K562 (cell line): ENCODE measurements at regions not wholly inside any gene's neighbourhood (a gene's known extent, or its start where the extent isn't known, plus 50 kb on each side); places are given as distances from the start of the nearest gene placed in this dataset.

Source experiments
- ATAC-seq: fragments of 200-7000 bp; cut with Tn5 transposase; 3 replicates; pipeline ENCODE4 v1.9.1; 2020; ENCODE audit warnings: moderate library complexity
- BruUV-seq: library from RNA; stranded (reverse); fragments of 400-500 nt; replicated peaks from 2 replicates; lab custom pipeline; 2021; lab: Mats Ljungman, UMichigan
- CTCF ChIA-PET: fragments of 300-600 bp; formaldehyde crosslinking; extraction: SDS; loops from one replicate; lab custom pipeline; 2021; ENCODE audit warnings: low intra/inter-chr PET ratio; lab: Yijun Ruan, JAX
- POLR2A ChIA-PET: fragments of 300-600, 350-650 bp; sonication (Branson Sonifier 250); formaldehyde crosslinking; extraction: SDS; loops from one replicate; lab custom pipeline; 2021; ENCODE audit warnings: antibody characterized with exemption, inconsistent platforms; lab: Yijun Ruan, JAX
- DNase-seq, 4 experiments: peaks; one replicate each; pipeline versions ENCODE4 v3.0.0 to v3.0.0-alpha.2; 2011 to 2018; ENCODE audit warnings: low spot score in 3 of 4, mixed read lengths in 3 of 4; ENCODE audit errors: extremely low read depth in 1 of 4
- FAIRE-seq: peaks from 2 replicates; lab custom pipeline; 2011; peaks lifted over from hg19 to GRCh38; lab: Jason Lieb, UNC
- H2AFZ ChIP-seq: 2 replicates; pipeline ENCODE4 v1.6.0; 2011; ENCODE audit warnings: low read depth, low read length, control low read depth, inconsistent platforms
- H3K27ac ChIP-seq: fragments of 200-600 bp; 3 replicates; pipeline ENCODE4 v1.8.0; 2011; ENCODE audit warnings: low read depth, mild to moderate bottlenecking, control low read depth, inconsistent platforms, low read length, moderate library complexity, mixed read lengths; ENCODE audit errors: extremely low read depth
- H3K27me3 ChIP-seq, 2 experiments: fragments of 300-600 bp in 1 of 2; 2 replicates in 1 of 2; 3 replicates in 1 of 2; pipeline versions ENCODE4 v1.6.0 to v1.8.0; 2011; ENCODE audit warnings: inconsistent platforms in 2 of 2, low read length in 2 of 2, mild to moderate bottlenecking in 1 of 2, mixed read lengths in 1 of 2, moderate library complexity in 1 of 2; ENCODE audit not compliant: control insufficient read depth in 2 of 2, insufficient read depth in 2 of 2
- H3K36me3 ChIP-seq: fragments of 300-600 bp; 3 replicates; pipeline ENCODE4 v1.8.0; 2011; ENCODE audit warnings: mild to moderate bottlenecking, low read length, inconsistent platforms; ENCODE audit not compliant: control insufficient read depth, insufficient read depth
- H3K4me1 ChIP-seq, 2 experiments: fragments of 200-600 bp in 1 of 2; replicated peaks in 1 of 2; 2 replicates in 1 of 2; 3 replicates in 1 of 2; pipeline versions ENCODE4 v1.5.1 to v1.8.0; 2011; ENCODE audit warnings: inconsistent platforms in 2 of 2, low read length in 2 of 2, mild to moderate bottlenecking in 1 of 2, mixed read lengths in 1 of 2, moderate library complexity in 1 of 2; ENCODE audit not compliant: control insufficient read depth in 2 of 2, insufficient read depth in 2 of 2
- H3K4me2 ChIP-seq: 2 replicates; pipeline ENCODE4 v1.6.1; 2011; ENCODE audit warnings: low read length, control low read depth, inconsistent platforms, mixed read lengths; ENCODE audit not compliant: insufficient read depth
- H3K4me3 ChIP-seq: fragments of 200-600 bp; sonication (generic), shearing (Covaris generic); 2 replicates; pipeline ENCODE4 v1.5.1; 2016; ENCODE audit warnings: control low read depth, inconsistent platforms
- H3K79me2 ChIP-seq: fragments of 200-600 bp; 3 replicates; pipeline ENCODE4 v1.8.0; 2011; ENCODE audit warnings: low read length, inconsistent platforms; ENCODE audit not compliant: control insufficient read depth, insufficient read depth
- H3K9ac ChIP-seq, 2 experiments: 2 replicates each; pipeline versions ENCODE4 v1.6.0 to v1.6.1; 2011; ENCODE audit warnings: low read depth in 2 of 2, low read length in 2 of 2, control low read depth in 1 of 2, inconsistent platforms in 1 of 2, mild to moderate bottlenecking in 1 of 2, mixed read lengths in 1 of 2; ENCODE audit not compliant: insufficient read depth in 1 of 2
- H3K9me1 ChIP-seq: one replicate; pipeline ENCODE4 v1.6.0; 2011; ENCODE audit warnings: inconsistent platforms, mild to moderate bottlenecking, low read length, moderate library complexity; ENCODE audit not compliant: control insufficient read depth, insufficient read depth
- H3K9me3 ChIP-seq: replicated peaks from 2 replicates; pipeline ENCODE4 v1.5.1; 2011; ENCODE audit warnings: low read depth, low read length, inconsistent platforms; ENCODE audit not compliant: control insufficient read depth, insufficient read depth
- H4K20me1 ChIP-seq: replicated peaks from 2 replicates; pipeline ENCODE4 v1.6.1; 2011; ENCODE audit warnings: low read length, inconsistent platforms, mixed read lengths; ENCODE audit not compliant: control insufficient read depth, insufficient read depth
- HEY1 ChIP-seq: fragments of 250-450 bp; sonication (Bioruptor Pico); IDR thresholded peaks from 2 replicates; pipeline ENCODE4 v1.5.0; 2020; ENCODE audit warnings: mild to moderate bottlenecking, moderate library complexity, borderline replicate concordance
- STAG1 ChIP-seq: sonication (generic); formaldehyde crosslinking; IDR thresholded peaks from 2 replicates; pipeline ENCODE4 v1.5.0; 2020; ENCODE audit warnings: missing genetic modification reagents, borderline replicate concordance
- TAF15 ChIP-seq: fragments of 200-400 bp; formaldehyde crosslinking; IDR thresholded peaks from 2 replicates; pipeline ENCODE4 v1.6.1; 2017; ENCODE audit warnings: mild to moderate bottlenecking, low read depth, low read length, moderate library complexity
- XRCC4 ChIP-seq: IDR thresholded peaks from one replicate; pipeline ENCODE4 v1.6.1; 2011; ENCODE audit not compliant: insufficient read depth, insufficient read length; ENCODE audit errors: extremely low read depth
- WGBS: fragments of 100-300 bp; shearing (Covaris generic); methylation state at CpG from one replicate; pipeline ENCODE4 v1.1.6; 2016; ENCODE audit warnings: low coverage, mixed read lengths; ENCODE audit not compliant: insufficient coverage; ENCODE audit errors: missing lambda C conversion rate; 5-methylcytosine and 5-hydroxymethylcytosine counted together
- in situ Hi-C: fragments of 300-500 bp; cut with MboI; formaldehyde crosslinking; loops from 4 replicates; pipeline ENCODE4 v1.15.0; 2018; ENCODE audit warnings: inconsistent platforms, mixed read lengths
- intact Hi-C: fragments of 100-400 bp; cut with micrococcal nuclease; formaldehyde crosslinking; loops from 2 replicates; pipeline ENCODE4 v1.14.2; 2022

- no peak for TF ChIP-seq XRCC4
These were observed 85.3 kb upstream of the TLL1 start (continued) for GRCh38 chr4:165787516-165788274.

GRCh38 chr4:165788686-165789463 is 84.2 kb upstream of the TLL1 start:
- intact Hi-C loops: no loop called here
- no peak overlapping the region for H3K27ac ChIP-seq
- DNase-seq: no peak
- H3K9ac ChIP-seq: no peak overlapping the region
- in situ Hi-C loops: no loop called here
- no peaks in the 10 kb centered on the region for H3K9me3 ChIP-seq
- ChIA-PET CTCF (no interaction called here), POLR2A (no interaction called here)
- no peak overlapping the region for H3K4me2 ChIP-seq
- no peaks in the 10 kb centered on the region for H3K79me2 ChIP-seq
- no TSS peak for BruUV-seq
- H3K9me1 ChIP-seq: no peaks in the 10 kb centered on the region
- whole genome bisulfite sequencing: 0% methylated on average over 3 of the region's 3 CpGs
- ATAC-seq: no peak
- no peak overlapping the region for H2AFZ ChIP-seq
- TF ChIP-seq TAF15 (no peak), HEY1 (CRISPR knock-in tag) (no peak), STAG1 (no peak)
- FAIRE-seq: no peak
- no peaks in the 10 kb centered on the region for H3K27me3 ChIP-seq
- H3K4me1 ChIP-seq: no peaks in the 10 kb centered on the region
- H3K4me3 ChIP-seq: no peak overlapping the region
- H3K36me3 ChIP-seq: no peaks in the 10 kb centered on the region
- H4K20me1 ChIP-seq: no peaks in the 10 kb centered on the region
